Testis (tissue), 2 donors: ENCODE measurements at regions not wholly inside any gene's neighbourhood (a gene's known extent, or its start where the extent isn't known, plus 50 kb on each side); places are given as distances from the start of the nearest gene placed in this dataset.
A peak's percentile ranks its signal among the peaks of the same experiment; 100 is the strongest.

ENCODE experiments used
- DNase-seq: peaks from one replicate; pipeline ENCODE4 v3.0.0-alpha.2; 2019
- H3K27ac ChIP-seq, 2 donors: fragments of 200-600 bp; sonication (generic); one replicate each; pipeline ENCODE4 v1.5.1; 2019
- H3K27me3 ChIP-seq: fragments of 200-600 bp; sonication (generic); one replicate; pipeline ENCODE4 v1.5.1; 2019
- H3K36me3 ChIP-seq: fragments of 200-600 bp; sonication (generic); one replicate; pipeline ENCODE4 v1.5.1; 2017; ENCODE audit warnings: low read depth; ENCODE audit errors: missing control alignments
- H3K4me1 ChIP-seq: fragments of 200-600 bp; sonication (generic); one replicate; pipeline ENCODE4 v1.5.1; 2019
- H3K4me3 ChIP-seq, 2 donors: fragments of 200-600 bp; sonication (generic); one replicate each; pipeline ENCODE4 v1.5.1; 2017 to 2019
- H3K9me3 ChIP-seq: fragments of 200-600 bp; sonication (generic); one replicate; pipeline ENCODE4 v1.5.1; 2017
- POLR2A ChIP-seq: fragments of 450-650 bp; IDR thresholded peaks from one replicate; pipeline ENCODE4 v1.6.1; 2017; ENCODE audit warnings: antibody characterized with exemption, mild to moderate bottlenecking, moderate library complexity
- WGBS, 2 donors: methylation state at CpG; one replicate each; pipeline ENCODE4 v1.1.5; 2018; 5-methylcytosine and 5-hydroxymethylcytosine counted together
- intact Hi-C: fragments of 100-400 bp; cut with DNase I; formaldehyde crosslinking; loops from one replicate; pipeline ENCODE4 v1.15.1; 2023; ENCODE audit warnings: low total_unique reads
- TF ChIP-seq, protein P1 (sequence below), 3 experiments: fragments of 450-650 bp in 2 of 3; fragments of 200-600 bp in 1 of 3; sonication (generic) in 1 of 3; IDR thresholded peaks; one replicate each; pipeline ENCODE4 v1.5.1; 2016 to 2019; ENCODE audit warnings: antibody characterized with exemption in 3 of 3, mild to moderate bottlenecking in 2 of 3, moderate library complexity in 1 of 3

DNA sequence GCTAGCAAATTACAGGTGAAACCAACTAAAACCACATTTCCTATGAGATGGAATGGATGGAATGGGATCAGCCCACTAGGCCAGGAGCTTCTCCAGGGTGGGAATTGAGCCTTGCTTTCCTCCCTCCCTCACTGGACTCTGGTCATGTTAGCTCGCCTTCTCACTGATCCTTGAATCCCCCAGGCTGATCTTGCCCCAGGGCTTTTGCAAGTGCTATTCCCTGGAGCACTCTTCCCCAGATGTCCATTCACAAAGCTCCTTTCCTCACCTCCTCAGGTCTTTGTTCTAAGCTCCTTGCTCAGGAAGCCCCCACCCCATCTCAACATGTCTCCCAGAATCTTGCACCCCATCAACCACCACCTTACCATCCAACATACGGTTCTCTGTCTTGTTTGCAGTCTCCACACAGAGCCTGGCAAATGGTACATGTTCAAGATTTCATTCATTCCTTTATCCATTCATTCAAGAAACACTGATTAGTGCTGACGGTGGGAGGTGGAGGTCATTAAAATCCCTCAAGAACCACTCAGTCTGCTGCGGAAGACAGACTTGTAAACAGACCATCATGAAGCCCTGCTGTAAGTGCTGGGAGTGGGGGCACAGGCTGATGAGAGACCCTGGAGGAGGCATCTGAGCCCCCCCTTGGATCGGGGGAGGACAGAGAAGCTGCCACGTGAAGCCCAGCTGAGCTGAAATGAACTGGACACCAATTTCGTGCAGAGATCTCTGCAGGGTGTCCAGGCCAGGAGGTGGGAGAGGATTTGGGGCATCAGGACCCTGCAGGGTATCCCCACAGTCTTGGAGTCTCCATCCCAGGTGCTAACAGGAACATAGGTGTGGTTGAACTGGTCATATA, 141.7 kb downstream of the BARX1 start:
- no peak overlapping the region for H3K4me3 ChIP-seq
- no peaks in the 10 kb centered on the region for H3K27me3 ChIP-seq
- intact Hi-C loops, result no loop called here
- DNase-seq, result no peak
- TF ChIP-seq, protein P1, sequence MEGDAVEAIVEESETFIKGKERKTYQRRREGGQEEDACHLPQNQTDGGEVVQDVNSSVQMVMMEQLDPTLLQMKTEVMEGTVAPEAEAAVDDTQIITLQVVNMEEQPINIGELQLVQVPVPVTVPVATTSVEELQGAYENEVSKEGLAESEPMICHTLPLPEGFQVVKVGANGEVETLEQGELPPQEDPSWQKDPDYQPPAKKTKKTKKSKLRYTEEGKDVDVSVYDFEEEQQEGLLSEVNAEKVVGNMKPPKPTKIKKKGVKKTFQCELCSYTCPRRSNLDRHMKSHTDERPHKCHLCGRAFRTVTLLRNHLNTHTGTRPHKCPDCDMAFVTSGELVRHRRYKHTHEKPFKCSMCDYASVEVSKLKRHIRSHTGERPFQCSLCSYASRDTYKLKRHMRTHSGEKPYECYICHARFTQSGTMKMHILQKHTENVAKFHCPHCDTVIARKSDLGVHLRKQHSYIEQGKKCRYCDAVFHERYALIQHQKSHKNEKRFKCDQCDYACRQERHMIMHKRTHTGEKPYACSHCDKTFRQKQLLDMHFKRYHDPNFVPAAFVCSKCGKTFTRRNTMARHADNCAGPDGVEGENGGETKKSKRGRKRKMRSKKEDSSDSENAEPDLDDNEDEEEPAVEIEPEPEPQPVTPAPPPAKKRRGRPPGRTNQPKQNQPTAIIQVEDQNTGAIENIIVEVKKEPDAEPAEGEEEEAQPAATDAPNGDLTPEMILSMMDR (IDR thresholded peaks at IDR 0.05), result no peak
- TF ChIP-seq POLR2A, result no peak
- H3K4me1 ChIP-seq, result no peaks in the 10 kb centered on the region
- H3K36me3 ChIP-seq, result no peaks in the 10 kb centered on the region
- 60 to 66% methylated on average over 6 to 7 of the region's 7 CpGs for WGBS, 2 donors
- H3K27ac ChIP-seq, result no peak overlapping the region
- no peaks in the 10 kb centered on the region for H3K9me3 ChIP-seq

- WGBS, 2 donors, result 88 to 100% methylated on average over 1 of the region's 1 CpG
- no peaks in the 10 kb centered on the region for H3K9me3 ChIP-seq
- TF ChIP-seq, protein P1 (IDR thresholded peaks at IDR 0.05), result no peak
- TF ChIP-seq POLR2A, result no peak
- H3K27ac ChIP-seq, result no peak overlapping the region
- no peaks in the 10 kb centered on the region for H3K27me3 ChIP-seq
- DNase-seq, result no peak
- no peaks in the 10 kb centered on the region for H3K36me3 ChIP-seq
- no peaks in the 10 kb centered on the region for H3K4me1 ChIP-seq
- intact Hi-C loops, result no loop called here
- H3K4me3 ChIP-seq, result no peak overlapping the region
Measured at GRCh38 chr9:93812410-93812668, 142.8 kb downstream of the BARX1 start.

DNA sequence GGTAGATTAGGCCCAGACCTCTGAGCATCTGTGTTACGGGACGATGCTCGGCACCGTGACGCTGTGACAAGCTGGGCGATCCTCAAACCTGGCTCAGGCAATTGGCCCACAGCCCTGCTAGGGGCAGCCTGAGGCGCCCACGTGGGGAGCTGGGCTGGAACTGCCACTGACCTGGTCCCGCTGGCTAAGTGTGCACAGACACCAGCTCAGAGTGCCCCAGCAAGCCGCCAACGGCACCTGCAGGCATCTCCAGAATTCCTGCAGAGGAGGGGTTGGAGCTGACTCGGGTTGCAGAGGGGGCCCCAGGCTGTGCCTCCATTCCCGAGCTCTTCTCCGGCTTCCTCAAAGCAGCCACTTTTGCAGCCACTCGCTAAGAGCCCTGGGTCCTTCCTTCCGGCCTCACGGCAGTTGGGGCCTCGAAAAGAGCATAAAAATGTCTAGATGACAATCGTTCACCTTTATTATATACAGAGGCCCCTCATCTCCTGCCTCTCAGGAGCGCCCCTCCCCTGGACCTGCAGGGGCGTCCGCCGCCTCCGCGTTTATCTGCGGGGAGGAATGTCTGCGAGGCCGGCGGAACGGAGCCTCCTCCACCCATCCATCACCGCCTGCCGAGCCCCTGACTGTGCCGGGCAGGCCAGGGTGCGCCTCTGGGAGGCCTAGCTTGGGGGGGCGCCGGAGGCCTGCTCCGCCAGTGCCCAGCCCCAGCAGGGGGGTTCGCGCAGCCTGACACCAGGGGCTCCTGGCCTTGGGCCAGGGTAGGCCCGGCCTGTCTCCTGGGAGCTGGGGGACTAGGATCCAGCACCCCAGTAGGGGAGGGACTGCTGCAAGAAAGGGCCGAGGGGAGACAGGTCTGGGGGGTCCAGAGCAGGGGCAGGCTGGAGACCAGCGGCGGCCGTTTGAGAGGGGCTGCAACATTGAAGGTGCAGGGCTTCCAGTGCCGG, 144.9 kb downstream of the BARX1 start:
- Histone ChIP-seq H3K4me3 (peak overlapping the region in 1 of 2 donors; percentile 29), H3K27me3 (no peaks in the 10 kb centered on the region), H3K27ac (no peak overlapping the region), H3K36me3 (no peaks in the 10 kb centered on the region), H3K9me3 (no peaks in the 10 kb centered on the region), H3K4me1 (no peaks in the 10 kb centered on the region)
- TF ChIP-seq, protein P1 (IDR thresholded peaks at IDR 0.05), result no peak
- no peak for TF ChIP-seq POLR2A
- 16 to 18% methylated on average over 12 to 45 of the region's 45 CpGs for WGBS, 2 donors
- intact Hi-C loops, result no loop called here
- DNase-seq, result no peak

DNA sequence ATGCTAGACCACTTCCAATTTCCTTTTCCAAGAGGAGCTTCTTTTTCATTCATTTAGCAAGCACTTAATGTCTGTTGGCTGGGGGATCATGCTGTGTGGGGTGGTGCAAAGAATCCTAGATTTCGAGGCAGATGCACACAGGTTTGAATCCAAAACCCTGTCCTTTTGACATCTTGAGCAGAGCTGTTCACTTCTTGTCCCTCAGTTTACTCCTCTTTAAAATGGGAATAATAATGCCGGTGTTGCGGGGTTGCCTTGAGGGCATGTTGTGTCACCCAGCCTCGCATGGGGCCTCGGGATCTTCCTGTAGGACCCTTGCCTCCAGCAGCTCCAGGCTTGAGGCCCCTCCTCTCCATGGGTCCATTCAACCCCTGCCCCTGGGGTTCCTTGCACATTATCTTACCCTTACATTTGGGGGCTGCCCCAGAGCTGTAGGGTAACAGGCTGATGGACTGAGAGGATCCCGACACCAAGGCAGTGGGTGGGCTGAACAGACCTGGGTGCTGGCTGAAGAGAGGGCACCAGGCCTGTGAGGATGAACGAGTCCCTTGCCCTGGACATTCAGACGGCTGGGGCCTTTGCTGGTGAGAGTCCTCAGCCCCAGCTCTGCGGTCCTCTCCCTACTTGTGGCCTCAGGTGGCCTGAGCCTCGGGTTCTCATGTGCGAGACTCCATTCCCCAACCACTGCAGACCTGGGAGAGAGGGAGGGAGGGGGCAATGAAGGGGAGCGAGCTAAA, 145.8 kb downstream of the BARX1 start:
- Histone ChIP-seq H3K27me3 (no peaks in the 10 kb centered on the region), H3K4me3 (no peak overlapping the region), H3K4me1 (no peaks in the 10 kb centered on the region), H3K36me3 (no peaks in the 10 kb centered on the region), H3K9me3 (no peaks in the 10 kb centered on the region), H3K27ac (no peak overlapping the region)
- intact Hi-C loops, result no loop called here
- 74 to 77% methylated on average over 7 to 12 of the region's 12 CpGs for WGBS, 2 donors
- no peak for TF ChIP-seq POLR2A
- TF ChIP-seq, protein P1 (IDR thresholded peaks at IDR 0.05), result no peak
- no peak for DNase-seq
